ENCODE measurements at regions not wholly inside any gene's neighbourhood (a gene's known extent, or its start where the extent isn't known, plus 50 kb on each side); places are given as distances from the start of the nearest gene placed in this dataset.

DNA sequence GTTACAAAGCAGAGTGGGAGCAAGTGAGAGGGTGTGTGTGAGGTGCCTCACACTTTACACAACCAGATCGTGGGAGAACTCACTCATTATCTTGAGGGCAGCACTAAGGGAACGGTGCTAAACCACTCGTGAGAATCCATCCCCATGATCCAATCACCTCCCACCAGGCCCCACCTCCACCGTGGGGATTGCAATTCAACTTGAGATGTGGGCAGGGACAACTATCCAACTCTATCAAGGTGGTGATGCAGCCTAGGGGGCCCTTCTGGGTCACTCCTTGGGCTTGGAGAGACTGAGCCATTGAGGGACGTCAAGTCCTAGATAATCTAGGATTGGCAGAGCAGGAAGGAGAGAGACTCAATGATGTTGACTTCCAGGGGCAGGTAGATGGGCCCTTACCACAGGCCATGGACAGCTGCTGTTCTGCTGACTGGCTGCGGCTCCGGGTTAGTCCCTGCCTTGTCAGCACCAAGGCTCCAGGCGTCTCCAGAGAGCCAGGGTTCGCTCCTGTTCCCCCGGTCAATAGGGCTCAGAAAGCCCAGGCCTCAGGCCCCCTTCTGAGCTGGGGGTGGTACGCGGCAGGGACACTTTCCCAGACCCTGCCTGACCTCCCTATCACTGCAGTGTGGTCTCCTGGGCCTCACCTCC, 193.2 kb upstream of the HS6ST1 start:
- Histone ChIP-seq H3K27me3 (ENCODE audit: control insufficient read depth in 4 of 4, insufficient read depth in 4 of 4, low read length in 3 of 4) (no peaks in the 10 kb centered on the region), H3K9ac (ENCODE audit: low read depth in 1 of 2, low read length in 2 of 2) (no peak overlapping the region), H3K9me3 (ENCODE audit: control insufficient read depth in 4 of 4, low read length in 3 of 4) (no peaks in the 10 kb centered on the region), H3K4me3 (ENCODE audit: low read depth in 1 of 3, low read length in 3 of 3) (no peak overlapping the region), H3K36me3 (ENCODE audit: control insufficient read depth in 4 of 4, insufficient read depth in 3 of 4, low read depth in 1 of 4, low read length in 3 of 4) (no peaks in the 10 kb centered on the region), H3K4me1 (ENCODE audit: control insufficient read depth in 4 of 4, insufficient read depth in 4 of 4, low read length in 3 of 4) (no peaks in the 10 kb centered on the region), H3K27ac (ENCODE audit: low read depth in 1 of 2, low read length in 2 of 2) (no peak overlapping the region)
- 89% methylated on average over 12 of the region's 12 CpGs for WGBS
- DNase-seq (ENCODE audit: low spot score), result no peak
- TF ChIP-seq ZBTB33 (IDR thresholded peaks at IDR 0.05), result no peak
- TF ChIP-seq EGR1 (IDR thresholded peaks at IDR 0.05; ENCODE audit: low read depth in 2 of 2), result no peak
- TF ChIP-seq, protein P1, sequence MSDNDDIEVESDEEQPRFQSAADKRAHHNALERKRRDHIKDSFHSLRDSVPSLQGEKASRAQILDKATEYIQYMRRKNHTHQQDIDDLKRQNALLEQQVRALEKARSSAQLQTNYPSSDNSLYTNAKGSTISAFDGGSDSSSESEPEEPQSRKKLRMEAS (IDR thresholded peaks at IDR 0.05), result no peak
- TF ChIP-seq NR2F2 (IDR thresholded peaks at IDR 0.05), result no peak
- TF ChIP-seq RXRA (IDR thresholded peaks at IDR 0.05), result no peak
- no peak for TF ChIP-seq HNF4A (conservative IDR thresholded peaks at IDR 0.05)

- no peak overlapping the region for H3K27ac ChIP-seq (ENCODE audit: low read depth in 1 of 2, low read length in 2 of 2)
- H3K4me3 ChIP-seq (ENCODE audit: low read depth in 1 of 3, low read length in 3 of 3), result no peak overlapping the region
- TF ChIP-seq YY1 (IDR thresholded peaks at IDR 0.05) (no peak), EGR1 (IDR thresholded peaks at IDR 0.05; ENCODE audit: low read depth in 2 of 2) (no peak), SP1 (IDR thresholded peaks at IDR 0.05) (no peak), HNF4G (IDR thresholded peaks at IDR 0.05) (no peak), FOXA1 (IDR thresholded peaks at IDR 0.05) (no peak), JUND (IDR thresholded peaks at IDR 0.05) (no peak), ZBTB33 (IDR thresholded peaks at IDR 0.05) (no peak)
- TF ChIP-seq, protein P1 (IDR thresholded peaks at IDR 0.05), result no peak
- TF ChIP-seq, protein P2, sequence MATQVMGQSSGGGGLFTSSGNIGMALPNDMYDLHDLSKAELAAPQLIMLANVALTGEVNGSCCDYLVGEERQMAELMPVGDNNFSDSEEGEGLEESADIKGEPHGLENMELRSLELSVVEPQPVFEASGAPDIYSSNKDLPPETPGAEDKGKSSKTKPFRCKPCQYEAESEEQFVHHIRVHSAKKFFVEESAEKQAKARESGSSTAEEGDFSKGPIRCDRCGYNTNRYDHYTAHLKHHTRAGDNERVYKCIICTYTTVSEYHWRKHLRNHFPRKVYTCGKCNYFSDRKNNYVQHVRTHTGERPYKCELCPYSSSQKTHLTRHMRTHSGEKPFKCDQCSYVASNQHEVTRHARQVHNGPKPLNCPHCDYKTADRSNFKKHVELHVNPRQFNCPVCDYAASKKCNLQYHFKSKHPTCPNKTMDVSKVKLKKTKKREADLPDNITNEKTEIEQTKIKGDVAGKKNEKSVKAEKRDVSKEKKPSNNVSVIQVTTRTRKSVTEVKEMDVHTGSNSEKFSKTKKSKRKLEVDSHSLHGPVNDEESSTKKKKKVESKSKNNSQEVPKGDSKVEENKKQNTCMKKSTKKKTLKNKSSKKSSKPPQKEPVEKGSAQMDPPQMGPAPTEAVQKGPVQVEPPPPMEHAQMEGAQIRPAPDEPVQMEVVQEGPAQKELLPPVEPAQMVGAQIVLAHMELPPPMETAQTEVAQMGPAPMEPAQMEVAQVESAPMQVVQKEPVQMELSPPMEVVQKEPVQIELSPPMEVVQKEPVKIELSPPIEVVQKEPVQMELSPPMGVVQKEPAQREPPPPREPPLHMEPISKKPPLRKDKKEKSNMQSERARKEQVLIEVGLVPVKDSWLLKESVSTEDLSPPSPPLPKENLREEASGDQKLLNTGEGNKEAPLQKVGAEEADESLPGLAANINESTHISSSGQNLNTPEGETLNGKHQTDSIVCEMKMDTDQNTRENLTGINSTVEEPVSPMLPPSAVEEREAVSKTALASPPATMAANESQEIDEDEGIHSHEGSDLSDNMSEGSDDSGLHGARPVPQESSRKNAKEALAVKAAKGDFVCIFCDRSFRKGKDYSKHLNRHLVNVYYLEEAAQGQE (IDR thresholded peaks at IDR 0.05), result no peak
- TF ChIP-seq, protein P3, sequence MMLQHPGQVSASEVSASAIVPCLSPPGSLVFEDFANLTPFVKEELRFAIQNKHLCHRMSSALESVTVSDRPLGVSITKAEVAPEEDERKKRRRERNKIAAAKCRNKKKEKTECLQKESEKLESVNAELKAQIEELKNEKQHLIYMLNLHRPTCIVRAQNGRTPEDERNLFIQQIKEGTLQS (IDR thresholded peaks at IDR 0.05), result no peak
- no peak overlapping the region for H3K9ac ChIP-seq (ENCODE audit: low read depth in 1 of 2, low read length in 2 of 2)
- no peaks in the 10 kb centered on the region for H3K9me3 ChIP-seq (ENCODE audit: control insufficient read depth in 4 of 4, low read length in 3 of 4)
- no peaks in the 10 kb centered on the region for H3K27me3 ChIP-seq (ENCODE audit: control insufficient read depth in 4 of 4, insufficient read depth in 4 of 4, low read length in 3 of 4)
- WGBS, result 88% methylated on average over 9 of the region's 9 CpGs
- no peak for DNase-seq (ENCODE audit: low spot score)
- no peaks in the 10 kb centered on the region for H3K4me1 ChIP-seq (ENCODE audit: control insufficient read depth in 4 of 4, insufficient read depth in 4 of 4, low read length in 3 of 4)
- H3K36me3 ChIP-seq (ENCODE audit: control insufficient read depth in 4 of 4, insufficient read depth in 3 of 4, low read depth in 1 of 4, low read length in 3 of 4), result no peaks in the 10 kb centered on the region
These were observed 193.9 kb upstream of the HS6ST1 start for GRCh38 chr2:128512379-128513115.

All from liver (tissue), 7 donors.